HG03139 (cell line): ENCODE measurements at regions not wholly inside any gene's neighbourhood (a gene's known extent, or its start where the extent isn't known, plus 50 kb on each side); places are given as distances from the start of the nearest gene placed in this dataset.

Experiments used
- ATAC-seq: cut with Tn5 transposase; IDR thresholded peaks from one replicate; pipeline ENCODE4 v1.9.1; 2021; ENCODE audit not compliant: unreplicated experiment

DNA sequence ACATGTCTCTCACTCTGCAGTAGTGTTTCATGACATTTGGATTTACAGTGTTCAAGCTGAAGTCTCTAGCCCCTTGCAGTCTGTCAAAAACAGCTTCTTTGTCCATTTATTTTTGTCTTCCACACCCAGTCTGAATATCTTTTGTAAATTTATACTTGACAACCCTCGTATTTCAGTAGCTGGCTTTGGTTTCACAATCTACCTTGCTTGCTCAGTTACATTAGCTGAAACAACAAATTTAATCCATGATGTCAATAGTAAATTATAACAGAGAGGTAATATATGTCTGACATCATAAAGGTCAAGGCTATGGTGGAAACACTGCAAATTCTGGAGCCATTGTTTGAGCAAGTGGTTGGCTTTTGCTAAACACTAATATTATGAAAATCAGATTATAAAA is 328.7 kb downstream of the MTX2 start:
- ATAC-seq, result no peak

DNA sequence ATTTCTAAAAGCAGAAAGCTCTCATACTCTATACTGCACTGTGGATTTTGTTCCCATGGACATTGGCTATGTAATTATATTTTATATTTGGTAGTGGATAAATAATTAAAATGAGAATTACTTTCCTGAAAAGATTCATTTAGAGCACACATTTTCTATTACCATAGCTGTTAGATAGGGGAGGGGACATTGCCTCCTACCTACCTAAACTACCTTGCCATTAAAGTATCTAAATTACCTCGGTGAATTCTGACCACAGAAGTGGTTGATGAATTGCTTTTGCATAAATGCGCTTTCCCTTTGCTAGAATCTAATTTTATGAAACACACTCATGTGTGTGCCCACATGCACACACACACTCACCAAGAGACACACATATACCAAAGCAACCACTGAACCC is 329.1 kb downstream of the MTX2 start:
- ATAC-seq, result no peak

DNA sequence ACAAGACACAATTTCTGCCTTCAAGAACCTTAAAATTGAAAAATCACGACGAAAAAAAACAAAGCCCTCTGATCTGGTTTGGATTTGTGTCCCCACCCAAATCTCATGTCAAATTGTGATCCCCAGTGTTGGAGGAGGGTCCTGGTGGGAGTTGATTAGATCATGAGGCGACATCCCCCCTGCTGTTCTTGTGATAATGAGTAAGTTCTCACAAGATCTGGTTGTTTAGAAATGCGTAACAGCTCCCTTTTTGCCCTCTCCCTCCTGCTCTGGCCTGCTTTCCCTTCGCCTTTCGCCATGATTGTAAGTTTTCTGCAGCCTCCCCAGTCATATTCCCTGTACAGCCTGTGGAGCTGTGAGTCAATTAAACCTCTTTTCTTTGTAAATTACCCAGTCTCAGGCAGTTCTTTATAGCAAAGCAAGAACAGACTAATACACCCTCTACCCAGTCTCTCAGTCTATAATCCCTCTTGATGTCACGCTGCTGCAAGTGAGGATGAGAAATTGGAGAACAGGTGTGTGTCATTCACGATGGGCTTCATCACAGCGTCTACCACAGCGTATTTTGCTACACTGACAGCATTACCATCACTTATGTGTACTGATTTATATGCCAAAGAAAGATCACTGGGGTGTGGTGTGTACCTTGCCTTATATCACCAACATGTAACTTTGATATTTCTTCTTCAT is 330.7 kb downstream of the MTX2 start:
- no peak for ATAC-seq

- no peak for ATAC-seq
Measured at GRCh38 chr2:176601066-176601465, 331.8 kb downstream of the MTX2 start.

- ATAC-seq, result no peak
Measured at GRCh38 chr2:176612036-176612435, 342.8 kb downstream of the MTX2 start.

DNA sequence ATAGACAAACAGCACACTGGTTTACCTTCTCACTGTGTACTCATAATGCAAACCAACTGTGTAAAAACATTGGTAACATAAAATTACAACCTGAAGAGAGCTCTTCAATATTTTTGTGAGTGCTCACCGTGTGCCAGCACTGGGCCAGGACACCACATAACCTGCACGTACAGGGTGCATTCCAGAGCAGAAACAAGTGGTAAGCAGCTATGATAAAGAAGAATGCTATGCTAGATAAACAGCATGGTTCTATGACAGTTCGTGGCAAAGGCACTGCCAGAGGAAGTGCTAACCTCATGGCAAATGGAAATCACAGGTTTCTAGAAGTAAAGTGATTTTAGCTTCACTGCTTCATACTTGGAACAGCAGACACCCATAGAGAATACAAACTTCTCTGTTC is 343.5 kb downstream of the MTX2 start:
- no peak for ATAC-seq

GRCh38 chr2:176613323-176613987 is 344.2 kb downstream of the MTX2 start:
- ATAC-seq, result no peak

DNA sequence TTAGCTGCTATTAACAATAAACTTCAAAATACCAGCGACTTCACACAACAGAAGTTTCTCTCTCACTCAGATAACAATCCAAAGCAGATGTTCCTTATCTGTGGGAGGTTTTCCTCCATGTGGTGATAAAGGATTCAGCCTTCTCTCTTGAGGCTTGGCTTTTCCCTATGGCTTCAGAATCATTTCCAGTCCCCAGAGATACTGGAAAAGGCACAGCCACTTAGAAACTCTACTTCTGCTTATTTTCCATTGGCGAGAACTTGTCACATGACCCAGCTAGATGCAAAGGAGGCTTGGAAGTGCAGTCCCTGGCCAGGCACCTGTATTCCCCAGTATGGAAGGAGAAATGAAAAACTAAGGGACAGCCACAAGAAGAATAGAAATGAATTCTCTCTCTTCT is 344.8 kb downstream of the MTX2 start:
- no peak for ATAC-seq

DNA sequence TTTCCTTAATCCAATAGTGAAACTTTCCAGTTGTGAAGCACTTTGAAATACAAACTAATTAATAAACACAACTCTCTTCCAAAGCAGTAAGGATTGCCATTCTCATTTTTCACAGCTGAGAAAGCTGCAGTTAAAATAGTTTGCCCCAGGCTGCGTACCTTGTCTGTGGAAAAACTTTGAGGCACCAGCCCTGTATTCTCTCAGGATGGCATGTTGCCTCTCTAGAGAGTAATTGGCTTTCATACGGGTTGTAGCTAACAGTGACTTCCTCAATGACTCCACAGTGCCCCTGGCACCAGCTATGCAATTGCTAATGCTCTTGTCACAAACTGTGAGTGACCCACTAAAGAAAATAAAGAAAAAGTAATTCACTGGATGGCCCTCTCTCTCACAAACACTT is 345.7 kb downstream of the MTX2 start:
- ATAC-seq, result no peak

- ATAC-seq, result no peak
Measured at GRCh38 chr2:176619504-176619903, 350.3 kb downstream of the MTX2 start.

- no peak for ATAC-seq
Measured at GRCh38 chr2:176621350-176621749, 352.1 kb downstream of the MTX2 start.

- no peak for ATAC-seq
Measured at GRCh38 chr2:176622792-176623191, 353.6 kb downstream of the MTX2 start.

DNA sequence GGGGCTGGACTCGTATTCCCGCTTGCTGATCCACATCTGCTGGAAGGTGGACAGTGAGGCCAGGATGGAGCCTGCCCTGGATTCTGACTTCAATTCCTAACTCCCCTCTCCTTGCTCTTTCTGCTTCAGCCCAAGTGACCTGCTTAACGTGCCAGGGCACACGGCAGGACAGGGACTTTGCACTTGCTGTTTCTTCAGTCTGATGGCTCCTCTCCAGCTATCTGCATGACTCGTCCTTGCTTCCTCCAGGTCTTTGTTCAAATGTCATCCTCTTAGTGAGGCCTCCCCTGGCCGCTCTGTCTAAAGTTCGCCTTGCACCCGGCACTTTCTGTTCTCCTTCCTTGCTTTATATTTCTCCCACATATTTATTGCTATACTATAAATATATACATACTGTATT is 357.6 kb downstream of the MTX2 start:
- no peak for ATAC-seq

GRCh38 chr2:176628438-176628837 is 359.2 kb downstream of the MTX2 start:
- ATAC-seq, result no peak

- no peak for ATAC-seq
Measured at GRCh38 chr2:176633754-176634153, 364.5 kb downstream of the MTX2 start.

DNA sequence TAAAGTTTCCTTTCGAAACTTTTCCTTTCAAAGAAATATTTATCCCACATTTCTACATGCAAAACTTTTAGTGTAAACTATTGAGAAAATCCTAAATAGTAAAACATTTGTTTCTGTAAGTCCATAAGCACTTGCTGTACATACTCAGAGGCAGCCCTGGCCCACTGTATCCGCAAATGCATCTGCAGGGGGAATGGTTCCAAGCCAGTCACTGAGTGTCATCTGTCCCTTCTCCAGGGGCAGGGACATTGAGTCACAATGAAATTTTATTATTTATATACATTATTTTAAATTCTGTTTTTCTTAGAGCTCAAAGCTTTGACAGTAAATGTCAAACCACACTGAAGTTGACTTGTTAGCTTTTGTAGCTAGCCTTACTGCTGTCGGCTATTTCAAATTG is 367.2 kb downstream of the MTX2 start:
- ATAC-seq, result no peak

GRCh38 chr2:176637142-176637485 is 367.9 kb downstream of the MTX2 start:
- no peak for ATAC-seq

DNA sequence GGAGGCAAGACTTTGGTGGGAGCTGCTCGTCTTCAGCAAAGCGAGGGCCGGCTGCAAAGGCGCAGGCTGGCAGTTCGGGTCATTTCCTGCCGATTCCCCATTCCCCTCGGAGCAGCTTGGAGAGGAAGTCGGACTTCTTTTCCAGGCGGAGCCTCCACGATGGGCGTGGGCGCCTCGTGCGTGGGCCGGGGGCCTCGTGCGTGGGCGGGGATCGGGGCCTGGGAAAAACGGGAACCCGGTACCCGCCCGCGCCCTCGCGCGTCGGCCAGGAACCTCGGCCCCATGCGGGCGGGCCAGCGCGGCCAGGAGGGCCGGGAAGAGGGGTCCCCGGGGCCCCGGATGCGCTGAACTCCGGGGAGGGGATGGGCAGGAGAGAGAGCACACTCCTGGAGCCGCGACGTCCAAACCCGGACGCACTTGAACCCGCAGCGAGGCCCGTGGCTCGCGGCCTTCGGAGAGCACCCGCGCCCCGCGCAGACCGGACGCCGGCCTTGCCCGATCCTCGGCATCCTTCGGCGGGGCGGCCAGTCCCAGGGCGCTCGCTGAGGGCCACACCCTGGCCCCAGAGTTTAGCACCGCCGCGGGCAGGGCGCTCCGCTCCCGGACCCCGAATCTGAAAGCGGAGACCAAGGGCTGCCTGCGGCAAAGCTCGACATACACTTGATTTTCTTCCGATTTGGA is 368.4 kb downstream of the MTX2 start:
- ATAC-seq, result peak; percentile 17

GRCh38 chr2:176638167-176639015 is 369.1 kb downstream of the MTX2 start:
- ATAC-seq, result peak; percentile 63

DNA sequence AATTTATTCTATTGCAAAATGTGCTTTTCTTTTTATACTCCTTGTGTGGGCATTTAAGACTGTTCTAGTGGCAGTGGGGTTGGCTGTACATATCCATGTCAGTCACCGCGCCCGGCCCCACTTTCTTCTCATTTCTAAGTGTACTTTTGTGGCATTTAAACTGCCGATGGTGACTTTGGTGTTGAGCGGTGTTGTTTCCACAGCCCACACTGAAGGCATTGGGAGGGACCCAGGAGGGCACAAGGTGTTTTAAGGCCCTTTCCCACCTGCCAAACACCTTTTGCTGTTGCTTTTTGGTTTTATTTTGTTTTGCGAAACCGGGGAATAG is 369.7 kb downstream of the MTX2 start:
- no peak for ATAC-seq

- no peak for ATAC-seq
Measured at GRCh38 chr2:176639671-176640070, 370.4 kb downstream of the MTX2 start.

- ATAC-seq, result no peak
Measured at GRCh38 chr2:176641436-176641835, 372.2 kb downstream of the MTX2 start.
